Activated naive CD8-positive, alpha-beta T cell treated with anti-CD3 and anti-CD28 coated beads, Interleukin-2, amount 50 U/mL, for 24 hours (primary cell): ENCODE measurements at regions not wholly inside any gene's neighbourhood (a gene's known extent, or its start where the extent isn't known, plus 50 kb on each side); places are given as distances from the start of the nearest gene placed in this dataset.
A peak's percentile ranks its signal among the peaks of the same experiment; 100 is the strongest.

ENCODE experiments used
- ATAC-seq: fragments of 150-1000 bp; cut with Tn5 transposase; one replicate; pipeline ENCODE4 v1.10.0; 2021
- DNase-seq: peaks from one replicate; pipeline ENCODE4 v3.0.0; 2021
- H3K27ac Mint-ChIP-seq: one replicate; pipeline ENCODE4 v1.8.0; 2021; ENCODE audit warnings: mild to moderate bottlenecking, mixed read lengths
- H3K27me3 Mint-ChIP-seq: one replicate; pipeline ENCODE4 v1.8.0; 2021; ENCODE audit warnings: mixed read lengths
- H3K36me3 Mint-ChIP-seq: one replicate; pipeline ENCODE4 v1.8.0; 2021; ENCODE audit warnings: low read depth, mixed read lengths
- H3K4me1 Mint-ChIP-seq: one replicate; pipeline ENCODE4 v1.8.0; 2021; ENCODE audit warnings: mixed read lengths
- H3K4me3 Mint-ChIP-seq: one replicate; pipeline ENCODE4 v1.8.0; 2021; ENCODE audit warnings: mild to moderate bottlenecking, moderate library complexity, mixed read lengths
- H3K9me3 Mint-ChIP-seq: one replicate; pipeline ENCODE4 v1.8.0; 2021; ENCODE audit warnings: mixed read lengths

- Mint-ChIP-seq H3K27me3 (peaks cover 13% of the 10 kb centered on the region), H3K36me3 (no peaks in the 10 kb centered on the region), H3K4me3 (no peak overlapping the region), H3K4me1 (peaks cover 3% of the 10 kb centered on the region), H3K27ac (no peak overlapping the region), H3K9me3 (no peaks in the 10 kb centered on the region)
- ATAC-seq, result no peak
- DNase-seq, result no peak
Observed at GRCh38 chr9:88784960-88785359, 206.3 kb upstream of the S1PR3 start.

GRCh38 chr9:88786291-88787079 lies 204.8 kb upstream of the S1PR3 start:
- Mint-ChIP-seq H3K9me3 (no peaks in the 10 kb centered on the region), H3K27ac (no peak overlapping the region), H3K27me3 (peaks cover 13% of the 10 kb centered on the region), H3K36me3 (no peaks in the 10 kb centered on the region), H3K4me1 (peaks cover 13% of the 10 kb centered on the region), H3K4me3 (no peak overlapping the region)
- no peak for DNase-seq
- ATAC-seq, result no peak

- Mint-ChIP-seq H3K36me3 (no peaks in the 10 kb centered on the region), H3K4me3 (no peak overlapping the region), H3K4me1 (peaks cover 20% of the 10 kb centered on the region), H3K9me3 (no peaks in the 10 kb centered on the region), H3K27ac (no peak overlapping the region), H3K27me3 (peaks cover 9% of the 10 kb centered on the region)
- DNase-seq (no peak), ATAC-seq (peak; percentile 55)
Observed at GRCh38 chr9:88789785-88790184, 201.5 kb upstream of the S1PR3 start.

GRCh38 chr9:88791105-88791805 lies 200.0 kb upstream of the S1PR3 start:
- peaks cover 5% of the 10 kb centered on the region for H3K27me3 Mint-ChIP-seq
- DNase-seq, result no peak
- H3K9me3 Mint-ChIP-seq, result peaks cover 10% of the 10 kb centered on the region
- H3K27ac Mint-ChIP-seq, result no peak overlapping the region
- ATAC-seq, result no peak
- H3K4me3 Mint-ChIP-seq, result no peak overlapping the region
- H3K36me3 Mint-ChIP-seq, result no peaks in the 10 kb centered on the region
- H3K4me1 Mint-ChIP-seq, result peaks cover 20% of the 10 kb centered on the region

- Mint-ChIP-seq H3K27me3 (peaks cover 3% of the 10 kb centered on the region), H3K9me3 (peaks cover 15% of the 10 kb centered on the region), H3K27ac (no peak overlapping the region), H3K4me3 (no peak overlapping the region), H3K36me3 (no peaks in the 10 kb centered on the region), H3K4me1 (peaks cover 20% of the 10 kb centered on the region)
- no peak for ATAC-seq
- DNase-seq, result no peak
Observed at GRCh38 chr9:88792502-88792901, 198.8 kb upstream of the S1PR3 start.

- no peak for ATAC-seq
- Mint-ChIP-seq H3K27ac (no peak overlapping the region), H3K4me1 (peaks cover 20% of the 10 kb centered on the region), H3K36me3 (no peaks in the 10 kb centered on the region), H3K4me3 (no peak overlapping the region), H3K9me3 (peaks cover 15% of the 10 kb centered on the region), H3K27me3 (no peaks in the 10 kb centered on the region)
- no peak for DNase-seq
Observed at GRCh38 chr9:88794100-88794499, 197.2 kb upstream of the S1PR3 start.

- DNase-seq, result no peak
- H3K36me3 Mint-ChIP-seq, result no peaks in the 10 kb centered on the region
- peaks cover 14% of the 10 kb centered on the region for H3K27me3 Mint-ChIP-seq
Observed at GRCh38 chr9:88796947-88797346, 194.3 kb upstream of the S1PR3 start.

GRCh38 chr9:88798476-88798875 lies 192.8 kb upstream of the S1PR3 start:
- H3K27ac Mint-ChIP-seq, result no peak overlapping the region
- H3K27me3 Mint-ChIP-seq, result peaks cover 25% of the 10 kb centered on the region
- peaks cover 4% of the 10 kb centered on the region for H3K4me1 Mint-ChIP-seq
- H3K9me3 Mint-ChIP-seq, result peaks cover 15% of the 10 kb centered on the region
- H3K36me3 Mint-ChIP-seq, result no peaks in the 10 kb centered on the region
- no peak overlapping the region for H3K4me3 Mint-ChIP-seq
- ATAC-seq (no peak), DNase-seq (no peak)

More at GRCh38 chr9:88796947-88797346, 194.3 kb upstream of the S1PR3 start:
- no peak for ATAC-seq
- Mint-ChIP-seq H3K9me3 (peaks cover 15% of the 10 kb centered on the region), H3K4me3 (no peak overlapping the region), H3K4me1 (peaks cover 4% of the 10 kb centered on the region), H3K27ac (no peak overlapping the region)

- Mint-ChIP-seq H3K27me3 (peaks cover 32% of the 10 kb centered on the region), H3K4me3 (no peak overlapping the region), H3K9me3 (peaks cover 15% of the 10 kb centered on the region), H3K4me1 (peaks cover 5% of the 10 kb centered on the region), H3K27ac (no peak overlapping the region), H3K36me3 (no peaks in the 10 kb centered on the region)
- DNase-seq, result no peak
- no peak for ATAC-seq
Observed at GRCh38 chr9:88799541-88800328, 191.5 kb upstream of the S1PR3 start.

GRCh38 chr9:88800329-88800682 lies 191.0 kb upstream of the S1PR3 start:
- ATAC-seq (no peak), DNase-seq (no peak)
- Mint-ChIP-seq H3K4me3 (no peak overlapping the region), H3K27ac (no peak overlapping the region), H3K36me3 (no peaks in the 10 kb centered on the region), H3K9me3 (peaks cover 13% of the 10 kb centered on the region), H3K4me1 (peaks cover 5% of the 10 kb centered on the region), H3K27me3 (peaks cover 32% of the 10 kb centered on the region)

- peaks cover 5% of the 10 kb centered on the region for H3K4me1 Mint-ChIP-seq
- H3K9me3 Mint-ChIP-seq, result peaks cover 5% of the 10 kb centered on the region
- ATAC-seq (no peak), DNase-seq (no peak)
- H3K27me3 Mint-ChIP-seq, result peaks cover 35% of the 10 kb centered on the region
- H3K27ac Mint-ChIP-seq, result no peak overlapping the region
- no peaks in the 10 kb centered on the region for H3K36me3 Mint-ChIP-seq
- no peak overlapping the region for H3K4me3 Mint-ChIP-seq
Observed at GRCh38 chr9:88801214-88801796, 190.0 kb upstream of the S1PR3 start.

- no peak overlapping the region for H3K27ac Mint-ChIP-seq
- H3K27me3 Mint-ChIP-seq, result peaks cover 41% of the 10 kb centered on the region
Observed at GRCh38 chr9:88802533-88802932, 188.7 kb upstream of the S1PR3 start.

GRCh38 chr9:88803546-88804253 lies 187.6 kb upstream of the S1PR3 start:
- Mint-ChIP-seq H3K4me3 (no peak overlapping the region), H3K36me3 (no peaks in the 10 kb centered on the region), H3K27me3 (peaks cover 41% of the 10 kb centered on the region), H3K9me3 (no peaks in the 10 kb centered on the region), H3K4me1 (peaks cover 5% of the 10 kb centered on the region), H3K27ac (no peak overlapping the region)
- ATAC-seq (no peak), DNase-seq (no peak)

More at GRCh38 chr9:88802533-88802932, 188.7 kb upstream of the S1PR3 start:
- H3K36me3 Mint-ChIP-seq, result no peaks in the 10 kb centered on the region
- H3K4me1 Mint-ChIP-seq, result peaks cover 5% of the 10 kb centered on the region
- ATAC-seq (peak; percentile 49), DNase-seq (no peak)
- no peaks in the 10 kb centered on the region for H3K9me3 Mint-ChIP-seq
- no peak overlapping the region for H3K4me3 Mint-ChIP-seq

GRCh38 chr9:88804254-88804596 lies 187.0 kb upstream of the S1PR3 start:
- ATAC-seq (peak; percentile 36), DNase-seq (no peak)
- Mint-ChIP-seq H3K4me1 (peaks cover 5% of the 10 kb centered on the region), H3K4me3 (no peak overlapping the region), H3K9me3 (no peaks in the 10 kb centered on the region), H3K36me3 (no peaks in the 10 kb centered on the region), H3K27me3 (peaks cover 41% of the 10 kb centered on the region), H3K27ac (no peak overlapping the region)
